Fibroblast of skin of right quadriceps (primary cell): ENCODE measurements at regions not wholly inside any gene's neighbourhood (a gene's known extent, or its start where the extent isn't known, plus 50 kb on each side); places are given as distances from the start of the nearest gene placed in this dataset.
"Not testable (repeated sequence)": the region's sequence is repeated elsewhere in the genome, so short reads cannot be mapped to it uniquely, and the experiment has no call there.

Source experiments
- DNase-seq: peaks from one replicate; pipeline ENCODE4 v3.0.0-alpha.2; 2013

DNA sequence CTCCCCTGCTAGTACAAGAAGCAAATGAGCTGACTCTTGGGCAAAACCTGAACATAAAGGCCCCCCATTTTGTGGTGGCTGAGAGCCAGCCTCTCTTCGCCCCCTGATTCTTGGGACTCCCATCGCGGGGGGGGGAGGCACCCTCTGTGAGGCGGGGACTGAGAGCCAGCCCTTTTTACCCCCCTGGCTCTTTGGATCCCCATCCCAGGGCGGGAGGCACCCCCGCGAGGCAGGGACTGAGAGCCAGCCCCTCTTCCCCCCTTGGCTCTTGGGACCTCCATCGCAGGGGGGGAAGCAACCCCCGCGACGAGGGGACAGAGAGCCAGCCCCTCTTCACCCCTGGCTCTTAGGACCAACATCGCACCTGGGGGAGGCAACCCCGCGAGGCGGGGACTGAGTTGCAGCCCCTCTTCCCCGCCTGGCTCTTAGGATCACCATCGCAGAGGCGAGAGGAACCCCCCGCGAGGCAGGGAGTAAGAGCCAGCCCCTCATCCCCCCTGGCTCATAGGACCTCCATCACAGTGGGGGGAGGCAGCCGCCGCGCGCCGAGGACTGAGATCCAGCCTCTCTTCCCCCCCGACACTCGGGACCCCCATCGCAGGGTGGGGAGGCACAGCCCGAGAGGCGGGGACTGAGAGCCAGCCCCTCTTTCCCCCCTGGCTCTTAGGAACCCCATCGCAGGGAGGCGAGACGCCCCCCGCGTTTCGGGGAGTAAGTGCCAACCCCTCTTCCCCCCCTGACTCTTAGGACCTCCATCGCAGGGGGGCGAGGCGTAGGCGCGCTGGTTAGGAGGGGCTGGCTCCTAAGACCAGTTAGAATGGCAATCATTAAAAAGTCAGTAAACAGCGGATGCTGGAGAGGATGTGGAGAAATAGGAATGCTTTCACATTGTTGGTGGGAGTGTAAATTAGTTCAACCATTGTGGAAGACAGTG lies 2428.4 kb upstream of the PCDH20 start:
- DNase-seq: no peak

DNA sequence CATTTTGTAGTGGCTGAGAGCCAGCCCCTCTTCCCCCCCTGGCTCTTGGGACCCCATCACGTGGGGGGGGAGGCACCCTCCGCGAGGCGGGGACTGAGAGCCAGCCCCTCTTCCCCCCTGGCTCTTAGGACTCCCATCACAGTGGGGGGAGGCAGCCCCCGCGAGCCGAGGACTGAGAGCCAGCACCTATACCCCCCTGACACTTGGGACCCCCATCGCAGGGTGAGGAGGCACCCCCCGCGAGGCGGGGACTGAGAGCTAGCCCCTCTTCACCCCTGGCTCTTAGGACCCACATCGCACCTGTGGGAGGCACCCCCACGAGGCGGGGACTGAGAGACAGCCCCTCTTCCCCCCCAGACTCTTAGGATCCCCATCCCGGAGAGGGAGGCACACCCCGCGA lies 2426.5 kb upstream of the PCDH20 start:
- no peak for DNase-seq

DNA sequence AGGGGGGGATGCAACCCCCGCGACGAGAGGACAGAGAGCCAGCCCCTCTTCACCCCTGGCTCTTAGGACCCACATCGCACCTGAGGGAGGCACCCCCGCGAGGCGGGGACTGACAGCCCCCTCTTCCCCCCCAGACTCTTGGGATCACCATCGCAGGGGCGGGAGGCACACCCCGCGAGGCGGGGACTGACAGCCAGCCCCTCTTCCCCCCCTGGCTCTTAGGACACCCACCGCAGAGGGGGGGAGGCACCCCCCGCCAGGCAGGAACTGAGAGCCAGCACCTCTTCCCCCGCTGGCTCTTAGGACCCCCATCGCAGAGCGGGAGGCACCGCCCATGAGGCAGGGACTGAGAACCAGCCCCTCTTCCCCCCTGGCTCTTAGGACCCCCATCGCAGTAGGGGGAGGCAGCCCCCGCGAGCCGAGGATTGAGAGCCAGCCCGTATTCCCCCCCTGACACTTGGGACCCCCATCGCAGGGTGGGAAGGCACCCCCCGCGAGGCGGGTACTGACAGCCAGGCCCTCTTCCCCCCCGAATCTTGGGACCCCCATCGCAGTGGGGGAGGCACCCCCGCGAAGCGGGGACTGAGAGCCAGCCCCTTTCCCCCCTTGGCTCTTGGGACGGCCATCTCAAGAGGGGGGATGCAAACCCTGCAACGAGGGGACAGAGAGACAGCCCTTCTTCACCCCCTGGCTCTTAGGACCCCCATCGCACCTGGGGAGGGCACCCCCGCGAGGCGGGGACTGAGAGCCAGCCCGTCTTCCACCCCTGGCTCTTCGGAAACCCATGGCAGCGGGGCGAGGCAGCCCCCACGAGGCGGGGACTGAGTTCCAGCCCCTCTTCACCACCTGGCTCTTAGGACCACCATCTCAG lies 2425.1 kb upstream of the PCDH20 start:
- no peak for DNase-seq

- no peak for DNase-seq
Measured at GRCh38 chr13:63838366-63839110, 2422.9 kb upstream of the PCDH20 start.

GRCh38 chr13:63837701-63838100 lies 2422.1 kb upstream of the PCDH20 start:
- DNase-seq: not testable (repeated sequence)

DNA sequence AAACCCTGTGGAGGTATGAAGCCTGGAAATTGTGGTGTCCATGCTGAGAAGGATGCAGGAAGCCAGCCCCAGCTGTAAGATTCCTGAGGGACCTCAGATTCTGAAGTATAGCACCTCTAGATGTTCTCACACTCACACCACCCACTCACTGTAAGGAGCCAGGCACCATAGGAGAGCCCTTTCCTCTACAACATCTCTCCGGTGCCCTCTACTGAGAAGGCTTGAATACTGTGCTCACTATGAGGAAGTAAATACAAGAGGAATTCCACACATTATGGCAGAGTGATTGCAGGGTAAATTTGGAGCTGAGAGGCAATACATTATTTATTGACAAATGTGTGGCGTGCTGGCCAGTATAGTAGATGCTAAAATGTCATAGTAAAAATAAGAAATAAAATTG lies 2414.0 kb upstream of the PCDH20 start:
- not testable (repeated sequence) for DNase-seq

DNA sequence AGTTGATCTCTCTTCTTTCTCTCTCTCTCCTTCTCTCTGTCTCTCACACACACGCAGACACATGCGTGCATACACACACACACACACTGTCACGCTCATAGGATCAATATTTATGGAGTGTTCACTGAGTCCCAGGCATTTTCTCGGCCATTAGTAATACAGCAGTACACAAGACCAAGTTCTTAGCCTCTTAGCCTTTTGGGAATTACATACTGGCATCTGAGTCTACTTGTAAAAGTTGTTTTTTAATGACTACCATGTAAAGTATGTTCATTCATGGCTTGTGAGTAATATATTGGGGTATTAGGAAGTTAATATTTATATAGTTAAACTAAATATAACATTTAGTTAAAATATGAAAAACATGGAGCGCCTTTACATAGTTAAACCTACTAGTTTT lies 2406.1 kb upstream of the PCDH20 start:
- not testable (repeated sequence) for DNase-seq

DNA sequence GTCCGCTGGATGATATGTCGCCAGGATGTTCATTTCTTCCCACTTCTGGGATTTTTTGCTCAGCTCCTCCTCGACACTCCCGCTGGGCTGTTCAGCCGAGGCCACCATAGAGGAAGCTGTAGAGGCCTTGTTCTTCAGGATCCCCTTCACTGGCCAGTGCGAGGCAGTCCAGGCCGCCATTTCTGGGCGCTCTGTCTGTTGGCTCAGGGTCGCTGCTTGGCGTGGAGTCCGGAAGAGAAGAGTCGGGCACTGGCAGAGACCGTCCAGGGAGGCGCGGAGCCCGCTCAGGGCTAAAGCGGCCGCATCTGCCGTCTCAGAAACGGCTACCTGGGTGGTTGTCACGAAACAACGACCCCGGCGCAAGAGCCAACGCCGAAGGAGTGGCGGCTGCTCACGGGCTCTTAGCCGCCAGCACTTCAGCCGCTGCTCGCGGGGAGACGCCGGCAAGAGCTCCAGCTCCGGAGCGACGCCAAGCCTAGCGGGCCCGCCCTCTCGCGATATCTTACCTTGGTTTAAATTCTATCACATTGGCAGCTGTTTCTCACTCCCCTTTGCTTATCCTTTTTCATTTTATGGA lies 2395.9 kb upstream of the PCDH20 start:
- DNase-seq: not testable (repeated sequence)

DNA sequence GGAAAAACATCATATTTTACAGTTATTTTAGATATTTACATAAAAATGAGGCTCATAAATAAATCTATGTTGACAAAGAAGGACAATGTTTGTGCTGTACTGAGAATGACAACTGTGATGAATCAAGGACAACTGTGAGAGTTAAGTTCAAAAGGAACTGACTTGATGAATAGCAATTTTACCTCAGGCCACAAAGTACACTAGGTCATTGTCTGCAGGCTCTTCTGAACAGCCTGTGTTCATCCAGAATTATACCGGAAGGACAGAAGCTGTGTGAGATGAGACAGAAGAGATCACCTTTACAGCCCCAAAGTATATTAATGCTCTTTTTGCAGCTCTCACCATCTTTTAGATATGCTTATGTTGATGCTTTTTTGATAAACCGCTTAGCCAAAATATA lies 2375.5 kb upstream of the PCDH20 start:
- DNase-seq: not testable (repeated sequence)

DNA sequence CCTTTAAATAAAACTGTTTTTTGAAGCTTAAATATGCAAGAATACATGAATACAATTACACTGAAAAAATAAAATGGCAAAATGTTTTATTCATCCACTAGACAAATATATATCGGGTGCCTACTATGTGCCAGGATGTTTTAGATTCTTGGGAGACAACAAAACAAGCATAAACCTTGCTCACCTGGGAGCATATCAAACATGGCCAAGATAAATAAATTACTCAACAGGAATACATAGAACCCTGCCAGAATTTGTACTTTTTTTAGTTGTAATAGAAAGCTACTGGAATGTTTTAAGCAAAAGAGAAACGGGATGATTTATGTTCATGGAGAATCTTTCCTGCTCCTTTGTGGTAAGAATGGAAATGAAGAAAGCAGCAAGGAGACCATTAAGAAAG lies 2358.5 kb upstream of the PCDH20 start:
- no peak for DNase-seq

DNA sequence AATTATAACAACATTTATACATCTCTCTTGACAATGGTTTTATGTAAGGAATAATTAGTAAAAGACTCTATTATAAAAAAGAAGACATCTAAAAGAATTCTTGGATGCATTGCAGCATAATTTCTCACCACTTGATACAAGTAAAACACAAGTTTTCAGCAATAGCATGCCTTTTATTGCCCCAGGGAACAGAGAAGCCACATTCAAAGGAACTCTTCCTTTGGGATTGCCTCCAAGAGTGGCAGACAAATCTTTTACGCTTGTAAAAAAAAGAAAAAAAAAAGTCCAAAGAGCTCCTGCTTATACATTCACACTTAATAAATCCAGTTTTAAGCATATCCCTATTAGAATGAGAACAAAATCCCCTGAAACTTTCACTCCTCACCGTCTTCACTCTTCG lies 2357.8 kb upstream of the PCDH20 start:
- DNase-seq: no peak

DNA sequence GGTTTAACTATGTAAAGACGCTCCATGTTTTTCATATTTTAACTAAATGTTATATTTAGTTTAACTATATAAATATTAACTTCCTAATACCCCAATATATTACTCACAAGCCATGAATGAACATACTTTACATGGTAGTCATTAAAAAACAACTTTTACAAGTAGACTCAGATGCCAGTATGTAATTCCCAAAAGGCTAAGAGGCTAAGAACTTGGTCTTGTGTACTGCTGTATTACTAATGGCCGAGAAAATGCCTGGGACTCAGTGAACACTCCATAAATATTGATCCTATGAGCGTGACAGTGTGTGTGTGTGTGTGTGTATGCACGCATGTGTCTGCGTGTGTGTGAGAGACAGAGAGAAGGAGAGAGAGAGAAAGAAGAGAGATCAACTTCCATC lies 2342.0 kb upstream of the PCDH20 start:
- not testable (repeated sequence) for DNase-seq

DNA sequence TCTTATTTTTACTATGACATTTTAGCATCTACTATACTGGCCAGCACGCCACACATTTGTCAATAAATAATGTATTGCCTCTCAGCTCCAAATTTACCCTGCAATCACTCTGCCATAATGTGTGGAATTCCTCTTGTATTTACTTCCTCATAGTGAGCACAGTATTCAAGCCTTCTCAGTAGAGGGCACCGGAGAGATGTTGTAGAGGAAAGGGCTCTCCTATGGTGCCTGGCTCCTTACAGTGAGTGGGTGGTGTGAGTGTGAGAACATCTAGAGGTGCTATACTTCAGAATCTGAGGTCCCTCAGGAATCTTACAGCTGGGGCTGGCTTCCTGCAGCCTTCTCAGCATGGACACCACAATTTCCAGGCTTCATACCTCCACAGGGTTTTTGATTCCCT lies 2334.2 kb upstream of the PCDH20 start:
- DNase-seq: not testable (repeated sequence)

GRCh38 chr13:63741814-63742101 lies 2326.1 kb upstream of the PCDH20 start:
- DNase-seq: not testable (repeated sequence)

GRCh38 chr13:63741029-63741813 lies 2325.6 kb upstream of the PCDH20 start:
- no peak for DNase-seq

DNA sequence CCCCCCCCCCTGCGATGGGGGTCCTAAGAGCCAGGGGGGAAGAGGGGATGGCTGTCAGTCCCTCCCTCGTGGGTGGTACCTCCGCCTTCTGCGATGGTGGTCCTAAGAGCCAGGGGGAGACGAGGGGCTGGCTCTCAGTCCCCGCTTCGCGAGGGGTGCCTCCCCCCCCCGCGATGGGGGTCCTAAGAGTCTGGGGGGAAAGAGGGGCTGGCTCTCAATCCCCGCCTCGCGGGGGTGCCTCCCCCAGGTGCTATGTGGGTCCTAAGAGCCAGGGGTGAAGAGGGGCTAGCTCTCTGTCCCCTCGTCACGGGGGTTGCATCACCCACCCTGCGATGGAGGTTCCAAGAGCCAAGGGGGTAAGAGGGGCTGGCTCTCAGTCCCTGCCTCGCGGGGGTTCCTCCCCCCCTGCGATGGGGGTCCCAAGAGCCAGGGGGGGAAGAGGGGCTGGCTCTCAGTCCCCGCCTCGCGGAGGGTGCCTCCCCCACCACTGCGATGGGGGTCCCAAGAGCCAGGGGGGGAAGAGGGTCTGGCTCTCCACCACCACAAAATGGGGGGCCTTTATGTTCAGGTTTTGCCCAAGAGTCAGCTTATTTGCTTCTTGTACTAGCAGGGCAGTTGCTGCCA lies 2323.6 kb upstream of the PCDH20 start:
- DNase-seq: not testable (repeated sequence)

GRCh38 chr13:63737418-63737817 lies 2321.8 kb upstream of the PCDH20 start:
- no peak for DNase-seq

DNA sequence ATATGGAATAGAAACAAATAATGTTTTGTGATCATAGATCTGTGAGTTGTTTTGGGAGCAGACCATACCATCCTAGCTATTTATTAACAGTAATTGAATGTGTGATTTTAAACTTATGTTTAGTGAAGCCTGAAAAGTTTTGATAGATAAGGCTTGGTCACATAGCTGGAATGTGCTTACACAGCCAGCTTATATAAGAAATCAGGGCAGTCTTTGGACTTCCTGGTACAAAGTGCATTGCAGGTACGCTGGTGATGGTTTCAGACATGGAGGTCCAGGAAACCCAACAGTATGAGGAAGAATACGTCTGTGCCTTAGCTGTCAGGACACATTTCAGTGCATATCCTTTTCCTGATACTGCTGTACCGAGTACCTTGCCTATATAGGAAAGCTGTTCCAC lies 2316.2 kb upstream of the PCDH20 start:
- no peak for DNase-seq

DNA sequence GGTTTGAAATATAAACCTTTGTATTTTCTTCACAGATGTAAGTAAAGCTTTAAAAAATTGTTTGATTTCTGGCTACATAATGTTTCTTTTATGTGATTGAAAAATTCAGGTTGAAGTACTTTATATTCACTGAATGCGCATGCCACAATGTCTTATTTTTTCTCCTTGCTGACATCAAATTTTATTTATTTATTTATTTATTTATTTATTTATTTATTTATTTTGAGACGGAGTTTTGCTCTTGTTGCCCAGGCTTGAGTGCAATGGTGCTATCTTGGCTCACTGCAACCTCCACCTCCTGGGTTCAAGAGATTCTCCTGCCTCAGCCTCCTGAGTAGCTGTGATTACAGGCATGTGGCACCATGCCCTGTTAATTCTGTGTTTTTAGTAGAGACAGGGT lies 2296.5 kb upstream of the PCDH20 start:
- DNase-seq: not testable (repeated sequence)

- no peak for DNase-seq
Measured at GRCh38 chr13:63706751-63707150, 2291.1 kb upstream of the PCDH20 start.

DNA sequence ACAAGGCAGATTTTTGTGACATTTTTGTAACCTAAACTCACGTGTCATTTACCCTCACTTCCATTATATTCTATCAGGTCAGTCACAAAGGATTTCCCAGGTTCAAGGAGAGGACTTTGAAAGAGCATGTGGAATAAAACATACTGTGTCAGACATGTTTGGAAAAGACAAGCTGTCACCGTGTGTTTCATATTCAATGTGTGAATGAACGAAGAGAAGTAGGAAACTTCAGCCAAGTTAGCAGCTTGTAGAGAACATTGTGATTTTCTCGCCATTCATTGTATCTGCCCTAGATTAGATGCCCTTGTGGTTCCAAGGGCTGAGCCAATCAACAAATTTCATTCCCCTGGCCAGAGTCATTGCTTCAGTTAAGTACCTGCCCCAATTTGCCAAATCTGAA lies 2288.9 kb upstream of the PCDH20 start:
- no peak for DNase-seq

- DNase-seq: no peak
Measured at GRCh38 chr13:63700350-63700749, 2284.7 kb upstream of the PCDH20 start.
